ENCODE measurements at regions not wholly inside any gene's neighbourhood (a gene's known extent, or its start where the extent isn't known, plus 50 kb on each side); places are given as distances from the start of the nearest gene placed in this dataset.
A peak's percentile ranks its signal among the peaks of the same experiment; 100 is the strongest.

DNA sequence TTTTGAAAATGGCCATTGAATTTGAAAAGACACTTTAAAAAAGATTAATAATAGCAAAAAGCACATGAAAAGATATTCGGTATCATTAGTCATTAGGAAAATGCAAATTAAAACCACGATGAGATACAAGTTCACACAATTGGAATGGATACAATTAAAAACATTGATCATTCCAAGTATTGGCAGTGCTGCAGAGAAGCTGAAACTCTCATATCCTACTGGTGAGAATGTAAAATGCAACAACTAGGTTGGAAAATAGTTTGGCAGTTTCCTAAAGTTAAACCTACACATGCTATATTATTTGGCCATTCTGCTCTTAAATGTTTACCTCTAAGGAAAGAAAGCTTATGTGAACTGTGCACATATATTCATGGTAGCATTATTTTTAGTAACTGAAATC lies 838.7 kb upstream of the PRMT6 start:
- no peak for DNase-seq
- Histone ChIP-seq H2BK5ac (ENCODE audit: insufficient read length, low read length) (no peak overlapping the region), H2BK15ac (ENCODE audit: low read depth, low read length) (no peak overlapping the region), H2AFZ (ENCODE audit: low read length) (no peak overlapping the region), H3K4me1 (ENCODE audit: insufficient read depth, low read length) (no peaks in the 10 kb centered on the region), H3T11ph (ENCODE audit: low read length) (no peak overlapping the region), H4K91ac (ENCODE audit: insufficient read length, low read depth, low read length) (no peak overlapping the region), H3K27me3 (ENCODE audit: insufficient read depth, low read length) (no peaks in the 10 kb centered on the region), H4K5ac (ENCODE audit: insufficient read length, low read depth, low read length) (no peak overlapping the region), H4K20me1 (ENCODE audit: control insufficient read depth, insufficient read depth, insufficient read length) (no peaks in the 10 kb centered on the region), H2BK12ac (ENCODE audit: insufficient read length, low read depth, low read length) (no peak overlapping the region), H3K9ac (ENCODE audit: extremely low read depth, insufficient read length, low read length) (no peak overlapping the region), H3K18ac (ENCODE audit: insufficient read length, low read depth, low read length) (no peak overlapping the region), H3K79me1 (ENCODE audit: insufficient read depth, low read depth, low read length, poor library complexity, severe bottlenecking) (no peaks in the 10 kb centered on the region), H2BK120ac (ENCODE audit: low read depth, low read length, poor library complexity, severe bottlenecking) (no peak overlapping the region), H3K23me2 (ENCODE audit: insufficient read length, low read depth, low read length, poor library complexity, severe bottlenecking) (no peaks in the 10 kb centered on the region), H2AK5ac (ENCODE audit: insufficient read length, low read length) (no peak overlapping the region), H3K14ac (ENCODE audit: insufficient read depth, low read length) (no peak overlapping the region), H3K4ac (ENCODE audit: low read depth, low read length) (no peak overlapping the region), H3K9me3 (ENCODE audit: control insufficient read depth, low read depth, low read length) (no peaks in the 10 kb centered on the region), H3K23ac (ENCODE audit: insufficient read length, low read depth, low read length) (no peak overlapping the region), H3K4me2 (ENCODE audit: insufficient read depth, insufficient read length, low read length) (no peak overlapping the region), H3K27ac (ENCODE audit: insufficient read length, low read depth, low read length) (no peak overlapping the region), H3K56ac (ENCODE audit: insufficient read length, low read depth, low read length) (no peak overlapping the region), H4K8ac (replicated peaks; ENCODE audit: insufficient read length, low read depth, low read length) (no peak overlapping the region), H2BK20ac (ENCODE audit: low read depth, low read length, poor library complexity, severe bottlenecking) (no peak overlapping the region), H3K79me2 (ENCODE audit: insufficient read depth, low read length) (no peaks in the 10 kb centered on the region)
- no CpG with 5 or more reads among the region's 2 CpGs for WGBS (ENCODE audit: extremely low coverage, insufficient read length, low lambda C conversion rate)
- Mint-ChIP-seq H3K27me3 (ENCODE audit: low read depth) (no peaks in the 10 kb centered on the region), H3K27ac (no peak overlapping the region), H3K9me3 (no peaks in the 10 kb centered on the region), H3K4me3 (no peak overlapping the region), H3K36me3 (ENCODE audit: insufficient read depth in 1 of 3, low read depth in 3 of 3) (no peaks in the 10 kb centered on the region), H3K4me1 (peaks cover 0 to 3% of the 10 kb centered on the region in 2 experiments; a peak in 1 of 4 replicates)
- TF ChIP-seq CTCF (conservative IDR thresholded peaks at IDR 0.05), result peak; percentile 54; the same call in 2 of the 3 replicates

Measured in H9 (cell line).